GM21515 (cell line): ENCODE measurements at regions not wholly inside any gene's neighbourhood (a gene's known extent, or its start where the extent isn't known, plus 50 kb on each side); places are given as distances from the start of the nearest gene placed in this dataset.

Source experiments
- ATAC-seq: cut with Tn5 transposase; IDR thresholded peaks from one replicate; pipeline ENCODE4 v1.9.1; 2021; ENCODE audit not compliant: unreplicated experiment

DNA sequence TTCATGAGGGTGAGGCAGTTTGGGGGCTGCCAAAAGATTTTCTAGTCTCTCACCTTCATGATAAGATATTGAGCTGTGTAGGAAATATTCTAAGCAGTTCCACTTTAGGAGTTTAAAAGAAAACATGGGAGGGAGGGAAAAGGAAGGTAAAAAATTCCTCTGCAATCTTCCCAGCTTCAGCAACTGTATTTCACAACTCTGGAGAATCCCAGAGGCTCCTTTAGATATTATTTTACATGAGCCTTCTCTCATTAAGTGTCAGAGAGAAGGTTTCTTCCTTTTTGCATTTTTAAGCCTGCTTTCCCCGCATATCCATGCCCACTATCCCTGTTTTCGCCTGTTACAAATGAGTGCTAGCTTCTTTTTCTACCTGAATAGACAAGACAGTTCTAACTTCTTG, 289.4 kb downstream of the CHRM3 start:
- no peak for ATAC-seq

DNA sequence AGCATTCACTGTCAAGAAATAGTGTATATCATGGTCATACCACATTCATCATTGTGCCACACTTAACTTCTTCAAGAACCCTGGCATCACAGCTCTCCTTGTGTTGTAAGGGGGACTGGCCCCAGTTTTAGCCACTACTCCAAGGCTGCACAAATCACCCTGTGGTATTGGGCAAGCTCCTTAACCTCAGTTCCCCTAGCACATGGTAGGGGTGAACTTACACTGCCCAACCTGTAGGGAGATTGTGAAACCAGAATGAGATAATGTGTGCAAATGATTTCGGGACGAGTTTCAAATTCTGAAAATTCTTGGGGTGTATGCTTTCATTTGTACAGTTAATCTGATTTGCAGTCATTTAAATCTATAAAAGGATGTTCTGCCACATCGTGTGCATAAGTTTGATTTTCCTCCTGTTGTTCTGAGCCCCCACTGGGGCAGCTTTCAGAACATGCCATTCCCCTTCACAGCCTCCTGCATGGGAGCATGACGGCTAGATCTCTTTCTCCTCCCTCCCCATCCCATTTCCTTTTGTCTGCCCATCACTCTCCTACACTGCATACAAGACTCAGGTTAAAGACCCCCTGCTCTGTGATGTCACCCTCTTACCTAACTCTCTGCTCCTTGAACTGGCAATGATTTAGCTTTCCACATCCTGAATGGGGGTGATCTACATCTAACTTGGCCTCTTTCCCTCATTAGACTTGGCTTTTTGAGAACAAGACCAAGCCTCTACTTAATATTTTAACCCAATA, 290.3 kb downstream of the CHRM3 start:
- ATAC-seq: no peak

DNA sequence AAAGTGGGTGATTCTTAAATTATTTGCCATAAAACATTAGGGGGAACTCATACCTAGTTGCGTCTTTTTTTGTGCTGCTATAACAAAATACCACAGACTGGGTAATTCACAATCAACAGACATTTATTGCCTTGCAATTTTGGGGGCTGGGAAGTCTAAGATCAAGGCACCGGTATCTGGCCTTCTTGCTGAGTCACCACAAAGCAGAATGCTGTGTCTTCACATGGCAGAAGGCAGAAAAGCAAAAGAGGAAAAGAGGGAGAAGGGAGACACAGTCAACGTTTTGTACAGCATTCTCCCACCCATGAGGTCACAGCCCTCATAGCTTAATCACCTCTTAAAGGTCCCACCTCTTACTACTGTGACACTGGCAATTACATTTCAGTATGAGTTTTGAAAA, 291.0 kb downstream of the CHRM3 start:
- ATAC-seq: no peak

DNA sequence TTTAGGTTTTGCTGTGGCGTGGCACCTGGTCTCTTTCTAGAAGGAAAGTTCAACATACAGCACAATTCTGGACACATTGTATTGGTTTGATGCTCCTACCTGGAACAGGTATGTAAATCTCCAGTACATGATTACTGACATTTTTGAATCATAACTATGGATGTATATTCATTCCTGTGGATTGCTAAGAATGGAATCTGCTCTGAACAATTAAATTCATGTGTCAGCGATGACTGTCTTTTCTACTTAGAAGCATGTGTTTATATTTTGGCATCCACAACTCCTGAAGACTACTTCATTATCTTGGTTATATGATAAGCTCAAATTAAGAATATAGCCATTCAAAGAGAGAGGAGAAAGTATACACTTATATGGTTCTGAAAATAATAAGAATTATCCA, 291.8 kb downstream of the CHRM3 start:
- no peak for ATAC-seq

DNA sequence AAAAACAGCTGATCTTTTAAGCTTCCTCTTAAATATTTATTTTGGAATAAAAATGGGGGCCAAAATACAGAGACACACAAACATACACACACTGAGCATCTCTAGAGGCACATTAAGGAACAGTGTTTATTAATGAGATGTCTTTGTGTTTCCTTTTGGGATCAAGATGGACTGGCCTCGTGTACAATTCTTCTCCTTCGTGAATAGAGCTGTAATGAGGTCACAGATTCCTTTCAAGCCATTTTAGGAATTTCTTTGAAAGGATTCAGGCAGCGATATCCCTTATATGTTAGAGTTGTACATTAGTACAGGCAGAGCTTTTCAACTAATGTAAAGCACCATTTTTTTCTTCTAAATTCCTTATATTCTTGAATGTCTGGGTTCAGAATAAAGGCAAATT, 295.7 kb downstream of the CHRM3 start:
- ATAC-seq: no peak

DNA sequence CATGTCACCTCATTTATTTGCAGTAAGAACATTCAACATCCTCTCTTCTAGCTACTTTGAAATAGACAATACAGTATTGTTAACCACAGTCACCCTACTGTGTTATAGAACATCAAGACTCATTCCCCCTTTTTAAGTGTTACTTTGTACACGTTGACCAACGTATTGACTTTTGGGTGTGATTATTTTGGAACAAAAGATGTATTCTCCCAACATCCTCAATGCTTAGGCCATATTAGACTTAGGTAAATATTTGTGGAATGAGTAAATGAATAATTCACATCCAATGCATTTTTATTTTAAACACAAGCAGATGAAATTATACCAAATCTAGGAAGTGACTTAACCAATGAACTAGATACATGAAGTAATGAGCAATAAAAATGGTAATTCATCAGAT, 296.6 kb downstream of the CHRM3 start:
- ATAC-seq: no peak

DNA sequence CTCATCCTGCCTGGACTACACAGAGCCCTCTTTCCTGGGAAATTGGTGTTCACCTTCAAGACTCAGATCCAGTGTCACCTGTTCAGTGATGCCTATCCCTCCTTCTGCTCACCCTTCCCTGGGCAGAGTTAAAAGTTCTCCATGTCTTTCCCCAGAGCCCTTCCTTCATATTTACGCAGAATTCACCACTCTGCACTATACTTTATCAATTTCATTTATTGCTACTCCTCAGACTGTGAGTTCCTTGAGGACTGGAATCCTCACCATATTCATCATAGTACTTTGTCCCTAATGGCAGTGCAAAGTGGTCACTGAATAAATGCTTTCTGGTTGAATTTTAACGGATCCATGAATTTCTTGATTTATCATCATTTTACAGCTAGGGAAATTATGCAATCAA, 300.0 kb downstream of the CHRM3 start:
- no peak for ATAC-seq

DNA sequence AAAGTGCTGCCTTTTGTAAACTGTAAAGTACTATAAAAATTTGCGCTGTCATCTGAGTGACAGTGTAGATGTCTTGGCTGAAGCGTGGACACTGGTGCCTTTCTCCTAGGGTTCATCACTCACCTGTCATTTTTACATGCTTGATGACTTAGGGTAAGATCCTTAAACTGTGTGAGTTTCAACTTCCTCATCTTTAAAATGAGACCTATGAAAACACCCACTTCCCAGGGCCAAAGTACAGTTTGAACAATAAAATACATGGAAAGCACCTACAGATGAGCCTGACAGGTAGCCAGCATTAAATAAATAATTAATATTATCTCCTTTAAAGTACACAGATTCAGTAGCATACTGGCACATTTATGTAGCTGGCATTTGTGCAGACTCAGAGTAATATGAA, 309.9 kb downstream of the CHRM3 start:
- ATAC-seq: no peak

DNA sequence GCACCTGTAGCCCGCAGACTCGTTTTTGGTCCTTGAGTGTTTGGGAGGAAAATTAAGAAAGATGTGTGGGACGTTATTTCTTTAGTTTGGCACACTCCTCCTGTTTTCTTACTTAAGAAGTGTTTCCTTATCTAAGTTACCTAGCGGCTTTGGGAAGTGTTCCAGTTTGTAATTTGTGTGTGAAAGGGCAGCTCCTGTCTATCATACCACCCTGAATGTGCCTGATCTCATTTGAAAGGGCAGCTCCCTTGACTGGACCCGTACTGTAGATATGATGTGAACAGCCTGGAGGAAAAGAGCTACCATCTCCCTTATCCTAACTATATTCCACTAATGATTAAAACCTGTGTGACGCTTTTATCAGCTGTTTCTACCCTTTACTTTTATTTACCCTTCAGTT, 314.3 kb downstream of the CHRM3 start:
- ATAC-seq: no peak

DNA sequence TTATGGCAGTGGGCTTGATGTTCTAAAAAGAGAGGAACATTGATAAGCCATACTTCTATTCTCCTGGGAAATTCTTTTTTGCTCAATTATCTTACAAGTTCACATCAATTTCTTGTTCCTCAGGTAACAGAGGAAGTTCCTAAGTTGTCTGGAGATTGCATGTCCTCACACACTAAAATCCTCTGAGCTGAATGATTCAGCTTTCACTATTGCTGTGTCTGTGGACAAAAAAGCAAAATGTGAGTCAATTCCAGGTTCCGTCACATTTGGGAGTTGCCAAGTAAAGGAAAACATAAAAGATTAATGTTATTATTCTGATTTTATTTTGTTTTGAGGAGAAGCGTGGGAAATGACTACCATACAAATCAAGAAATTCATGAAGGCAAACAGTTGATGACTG, 316.7 kb downstream of the CHRM3 start:
- no peak for ATAC-seq

DNA sequence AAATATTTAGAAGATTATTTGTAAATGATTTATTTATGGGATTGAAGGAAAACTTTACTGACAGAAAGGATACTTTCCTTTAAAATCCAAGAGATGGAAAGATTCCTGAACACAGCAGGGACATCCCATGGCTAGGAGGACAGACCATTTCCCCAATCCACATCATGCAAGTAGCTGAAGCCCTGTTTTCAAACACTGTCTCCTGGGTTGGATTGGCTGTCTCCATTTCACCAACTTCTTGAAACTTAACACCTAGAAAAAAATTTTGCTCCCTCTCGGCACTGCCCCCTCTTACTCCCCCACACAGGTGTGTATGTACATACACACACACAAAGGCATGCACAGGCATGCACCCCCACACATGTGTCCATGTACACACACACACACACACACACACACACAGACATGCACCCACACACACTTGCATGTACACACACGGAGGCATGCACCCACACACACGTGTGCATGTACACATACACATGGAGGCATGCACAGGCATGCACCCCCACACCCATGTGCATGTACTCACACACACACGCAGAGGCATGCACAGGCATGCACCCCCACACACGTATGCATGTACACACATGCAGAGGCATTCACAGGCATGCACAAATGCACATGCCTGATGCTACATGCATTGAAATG, 320.0 kb downstream of the CHRM3 start:
- no peak for ATAC-seq

DNA sequence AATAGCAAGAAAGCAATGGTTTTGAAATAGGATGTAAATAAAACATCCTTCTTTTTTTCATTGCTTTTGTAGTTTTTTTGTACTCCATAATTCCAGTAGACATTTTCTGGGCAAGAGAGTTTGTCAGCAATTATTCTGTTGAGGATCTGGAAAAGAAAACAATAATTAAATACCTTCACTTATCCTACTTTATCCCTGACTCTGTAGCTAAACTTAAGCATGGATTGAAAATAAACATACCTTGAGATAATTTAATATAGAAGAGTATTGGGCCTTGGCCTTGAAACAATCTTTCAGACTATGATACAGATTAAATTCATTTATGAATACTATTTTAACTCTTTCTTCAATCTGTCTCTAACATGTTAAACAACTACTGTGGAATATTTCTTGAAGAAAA, 321.2 kb downstream of the CHRM3 start:
- no peak for ATAC-seq

DNA sequence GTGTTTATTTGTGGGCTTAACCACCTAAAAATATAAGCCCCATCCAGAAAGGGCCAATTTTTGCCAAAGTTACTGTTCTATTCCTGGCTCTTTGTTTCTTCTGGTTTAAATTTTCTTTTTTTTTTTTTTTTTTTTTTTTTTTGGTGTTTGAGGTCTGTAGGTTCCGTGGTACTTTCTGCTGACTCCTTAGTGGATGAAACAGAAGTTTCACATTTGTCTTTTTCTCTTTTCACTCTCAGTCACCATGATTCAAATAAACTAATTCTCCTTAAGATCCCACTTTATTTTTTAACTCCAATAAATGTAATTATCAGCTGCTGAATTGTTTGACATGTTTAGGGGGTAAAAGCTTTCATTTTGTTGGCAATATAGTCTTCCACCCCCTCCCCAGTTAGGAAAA, 322.3 kb downstream of the CHRM3 start:
- ATAC-seq: no peak

DNA sequence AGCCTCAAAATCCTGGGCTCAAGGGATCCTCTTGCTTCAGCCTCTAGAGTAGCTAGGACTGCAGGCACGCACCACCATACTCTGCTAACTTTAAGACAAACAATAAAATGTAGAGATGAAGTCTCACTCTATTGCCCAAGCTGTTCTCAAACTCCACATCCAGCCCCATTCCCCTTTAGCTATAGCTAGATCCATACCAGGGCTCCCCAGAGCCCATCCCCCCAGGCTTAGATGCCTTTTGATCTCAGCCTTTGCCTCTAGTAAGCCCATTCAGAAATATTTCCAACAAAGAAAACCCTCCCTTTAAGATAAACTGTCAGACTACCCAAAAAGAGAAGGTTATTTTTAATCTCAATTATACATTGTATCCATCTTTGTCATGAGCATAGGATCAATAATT, 325.4 kb downstream of the CHRM3 start:
- no peak for ATAC-seq

DNA sequence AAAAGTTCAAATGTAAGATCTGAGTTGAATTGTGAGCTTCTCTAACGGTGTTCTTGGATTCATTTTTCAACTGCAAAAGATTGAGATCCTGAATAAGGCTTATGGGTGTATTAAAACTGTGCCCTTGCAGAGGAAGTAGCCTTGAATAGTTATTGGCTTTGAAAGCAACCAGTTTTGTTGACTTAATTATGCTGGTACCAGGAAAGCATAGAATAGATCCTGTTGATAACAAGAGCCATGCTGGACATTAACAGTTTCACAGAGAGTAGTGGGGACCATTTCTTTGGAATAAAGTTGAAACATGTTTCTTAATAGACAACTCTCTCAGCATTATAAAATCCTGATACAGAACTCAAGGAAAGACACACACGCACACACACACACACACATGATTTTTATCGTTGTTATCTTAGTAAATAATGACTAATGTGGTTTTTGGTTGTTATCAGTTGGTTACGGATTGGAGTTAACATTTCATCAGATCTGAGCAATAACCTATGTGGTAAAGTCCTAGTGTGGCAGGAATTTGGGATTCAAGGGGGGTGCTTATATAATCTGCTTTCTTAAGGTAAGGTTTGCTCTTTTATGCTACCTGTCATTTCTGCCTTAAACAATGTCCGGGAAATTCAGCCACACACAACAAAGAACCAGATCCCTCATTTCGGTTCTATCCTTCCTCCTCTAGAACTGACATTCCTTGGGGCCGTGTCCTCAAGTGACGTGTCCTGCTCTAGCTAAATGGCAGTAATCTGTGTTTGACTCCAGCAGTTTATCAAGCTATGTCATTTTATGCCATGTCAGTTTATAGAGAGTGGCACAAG, 330.9 kb downstream of the CHRM3 start:
- no peak for ATAC-seq

DNA sequence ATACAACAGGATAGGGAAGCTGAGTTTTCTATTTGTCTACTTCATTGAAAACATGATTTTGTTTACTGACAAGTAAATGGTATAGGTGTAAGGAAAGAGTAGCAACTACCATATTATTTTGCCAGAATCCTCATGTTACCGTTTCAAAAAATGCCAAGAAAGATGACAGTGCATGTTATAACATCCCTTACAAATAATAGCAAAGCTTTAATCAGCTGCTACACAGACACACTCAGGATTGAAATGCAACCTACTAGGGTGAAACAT, 331.5 kb downstream of the CHRM3 start:
- ATAC-seq: no peak

DNA sequence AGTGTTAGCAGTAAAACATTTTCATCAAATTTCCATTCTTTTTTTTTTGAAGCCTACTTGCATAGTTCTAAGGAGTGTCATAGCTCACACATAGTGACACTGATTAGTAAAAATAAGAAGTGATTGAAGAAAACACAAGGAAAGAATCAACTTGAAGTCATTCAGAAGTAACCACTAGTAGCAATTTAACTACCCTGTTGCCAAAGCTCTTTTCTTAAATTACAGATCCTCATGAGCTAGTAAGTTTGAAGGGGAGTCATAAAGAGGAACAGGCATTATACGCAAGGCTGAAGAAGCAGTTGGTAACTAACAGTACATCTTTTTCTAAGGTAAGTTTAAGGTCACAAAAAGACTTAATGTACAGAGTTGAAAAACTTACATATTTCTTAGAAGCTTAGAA, 332.2 kb downstream of the CHRM3 start:
- no peak for ATAC-seq

DNA sequence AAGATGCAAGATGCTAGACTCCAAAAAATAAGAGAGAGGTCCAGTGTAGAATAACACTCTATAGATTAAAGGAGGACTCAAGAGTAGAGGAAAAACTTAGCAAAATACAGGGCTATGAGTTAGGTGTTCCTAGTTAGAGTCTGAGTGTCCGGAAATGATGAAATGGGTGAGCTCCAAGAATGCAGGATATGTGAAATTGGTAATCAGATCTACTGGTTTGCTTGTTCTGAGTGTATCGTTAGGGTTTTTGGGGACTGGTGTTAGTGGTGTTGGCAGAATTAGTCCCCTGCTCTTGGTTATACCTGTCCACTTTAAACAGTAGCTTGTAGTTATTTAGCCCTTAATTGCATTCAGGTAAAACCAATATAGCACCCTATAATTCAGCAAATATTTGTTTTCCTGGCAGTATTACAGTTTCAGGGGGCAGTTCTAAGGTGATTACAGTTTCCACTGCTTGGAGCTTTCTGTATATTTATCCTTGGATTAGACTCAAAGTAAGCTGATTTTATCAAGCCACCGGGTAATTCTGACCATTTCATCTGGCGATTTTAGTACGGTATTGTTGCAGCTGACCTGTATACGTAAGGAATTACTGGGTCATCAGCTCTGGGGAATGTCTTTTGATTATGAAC, 332.7 kb downstream of the CHRM3 start:
- ATAC-seq: no peak

DNA sequence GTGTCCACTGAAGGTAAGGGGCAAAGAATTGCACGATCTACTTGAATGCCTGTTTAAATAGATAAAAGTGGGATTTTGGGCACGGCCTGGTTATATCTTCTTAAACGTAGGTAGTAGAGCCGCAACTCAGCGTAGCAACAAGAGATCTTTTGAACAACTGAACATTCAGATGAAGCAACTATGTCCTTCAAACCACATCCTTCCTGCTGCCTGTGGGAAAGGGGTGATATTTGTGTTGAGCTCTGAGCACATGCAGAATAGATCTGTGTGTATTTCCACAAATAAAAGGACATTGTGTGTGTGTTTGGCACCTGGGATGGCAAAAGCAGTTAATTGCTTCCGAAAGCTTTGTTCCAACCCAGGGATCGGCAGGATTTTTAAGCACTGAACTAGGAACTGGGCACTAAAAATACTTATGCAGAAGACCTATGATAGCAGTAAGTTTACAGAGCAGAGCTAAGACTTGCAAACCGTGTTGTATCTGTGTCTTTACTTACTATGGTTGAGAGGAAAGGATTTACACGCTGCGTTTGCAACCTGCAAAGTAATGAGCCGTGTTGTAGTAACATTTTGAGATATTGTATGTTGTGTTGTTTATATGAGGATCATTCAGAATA, 333.4 kb downstream of the CHRM3 start:
- no peak for ATAC-seq

DNA sequence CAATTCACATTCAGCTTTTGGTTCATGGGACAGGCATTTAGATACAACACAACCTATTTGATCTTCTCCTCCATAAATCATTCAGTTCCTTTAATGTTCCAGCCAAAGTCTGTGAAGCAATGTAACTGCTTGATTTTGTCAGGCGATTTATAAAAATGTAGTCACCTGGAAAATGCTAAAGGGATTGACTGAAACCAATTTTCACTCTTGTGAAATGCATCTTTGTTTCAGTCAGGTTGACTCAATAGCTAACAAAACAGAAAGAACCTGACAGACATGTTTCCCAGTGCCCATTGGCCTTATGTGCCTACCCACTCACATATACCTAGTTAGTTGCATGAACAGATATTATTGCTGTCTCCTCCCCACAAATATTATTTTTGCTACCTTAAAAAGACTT, 335.7 kb downstream of the CHRM3 start:
- no peak for ATAC-seq

DNA sequence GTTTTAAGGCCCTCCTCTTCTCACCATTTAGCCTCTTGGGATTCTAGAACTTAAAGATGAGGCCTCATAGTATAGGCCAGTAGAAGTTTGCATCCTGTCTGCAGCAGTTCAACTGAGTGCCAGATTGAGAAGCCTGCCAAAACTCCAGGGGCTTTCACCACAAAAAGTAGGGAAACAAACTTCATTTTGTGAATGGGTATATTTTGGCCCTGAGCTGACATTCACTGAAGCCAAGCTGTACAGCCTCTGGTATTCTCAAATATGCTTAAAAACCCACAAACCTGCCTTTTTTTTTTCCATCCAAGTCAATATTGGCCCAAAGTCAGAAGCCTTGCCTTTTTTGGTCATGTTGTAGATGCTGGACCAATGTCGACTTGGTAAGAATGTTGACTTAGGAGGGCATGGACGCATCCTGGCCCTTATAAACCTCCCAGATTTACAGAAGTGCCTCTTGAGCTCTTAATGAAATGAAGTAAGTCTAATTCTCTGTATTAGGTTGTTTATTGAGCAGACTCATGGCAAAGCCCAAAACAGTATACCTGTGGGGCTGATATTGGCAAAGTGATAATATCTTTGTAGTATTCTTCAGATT, 337.5 kb downstream of the CHRM3 start:
- no peak for ATAC-seq
